ENCODE measurements at regions not wholly inside any gene's neighbourhood (a gene's known extent, or its start where the extent isn't known, plus 50 kb on each side); places are given as distances from the start of the nearest gene placed in this dataset.

DNA sequence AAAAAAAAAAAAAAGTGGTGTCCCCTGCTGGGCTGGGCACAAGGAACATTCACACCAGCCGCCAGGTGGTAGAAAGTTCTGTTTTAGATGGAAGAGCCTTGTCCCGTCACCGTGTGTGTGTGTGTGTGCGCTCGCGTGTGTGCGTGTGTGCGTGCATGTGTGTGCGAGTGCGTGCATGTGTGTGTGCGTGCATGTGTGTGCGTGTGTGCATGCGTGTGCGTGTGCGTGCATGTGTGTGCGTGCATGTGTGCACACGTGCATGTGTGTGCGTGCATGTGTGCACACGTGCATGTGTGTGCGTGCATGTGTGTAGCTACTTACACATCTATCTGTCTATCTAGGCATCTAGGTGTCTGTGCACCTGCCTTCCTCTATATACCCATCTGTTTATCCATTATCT is 491.7 kb downstream of the NPHP4 start:
- Histone ChIP-seq H3K4me2 (ENCODE audit: control insufficient read depth, insufficient read depth) (no peak overlapping the region), H3K27ac (ENCODE audit: control insufficient read depth, insufficient read depth) (no peak overlapping the region), H3K9ac (ENCODE audit: control insufficient read depth, insufficient read depth, low read length) (no peak overlapping the region), H4K20me1 (ENCODE audit: control insufficient read depth, insufficient read depth) (no peaks in the 10 kb centered on the region; the same call in 1 of the 2 replicates), H3K9me3 (replicated peaks; ENCODE audit: control insufficient read depth, insufficient read depth, low read length) (no peaks in the 10 kb centered on the region), H2AFZ (ENCODE audit: control insufficient read depth, low read depth, low read length) (no peak overlapping the region), H3K4me1 (ENCODE audit: control insufficient read depth, insufficient read depth, low read length) (no peaks in the 10 kb centered on the region), H3K27me3 (replicated peaks in 1 of 2; ENCODE audit: control insufficient read depth in 2 of 2, insufficient read depth in 2 of 2, low read length in 1 of 2) (no peaks in the 10 kb centered on the region), H3K79me2 (ENCODE audit: control insufficient read depth, insufficient read depth, low read length) (no peaks in the 10 kb centered on the region), H3K36me3 (ENCODE audit: control insufficient read depth in 2 of 2, insufficient read depth in 2 of 2, low read length in 1 of 2) (no peaks in the 10 kb centered on the region), H3K4me3 (no peak overlapping the region)
- WGBS (ENCODE audit: insufficient coverage, insufficient replicate concordance, low lambda C conversion rate, missing lambda C conversion rate), result 78% methylated on average over 20 of the region's 20 CpGs
- ChIA-PET POLR2A (no interaction called here), RAD21 (ENCODE audit: unreplicated experiment) (no interaction called here), CTCF (no interaction called here), SMC1A (ENCODE audit: uncharacterized antibody, unreplicated experiment) (no interaction called here)
- ATAC-seq, result no peak
- in situ Hi-C loops (cut with MboI) (loop anchor here (25.0 kb wide), 1 partner anchor 837 kb away; no protein-coding TSS in a partner anchor), intact Hi-C loops (cut with micrococcal nuclease; ENCODE audit: unreplicated experiment) (no loop called here)
- FAIRE-seq, result no peak
- no peak for DNase-seq (ENCODE audit: low read depth, low spot score)
- BruUV-seq (replicated peaks), result no TSS peak
- TF ChIP-seq KAT2A (conservative IDR thresholded peaks at IDR 0.05; ENCODE audit: control insufficient read depth, low read depth, low read length), result no peak
- TF ChIP-seq SKIL (IDR thresholded peaks at IDR 0.05; ENCODE audit: low read depth, poor library complexity, severe bottlenecking), result no peak
- no peak for TF ChIP-seq BHLHE40 (IDR thresholded peaks at IDR 0.05; ENCODE audit: borderline replicate concordance in 1 of 2, low read depth in 2 of 2, low read length in 1 of 2)
- peak; percentile 77; the same call in 1 of the 2 replicates for TF ChIP-seq TCF3 (IDR thresholded peaks at IDR 0.05; ENCODE audit: borderline replicate concordance, insufficient read depth, low read depth, low read length)
- TF ChIP-seq, protein P1, sequence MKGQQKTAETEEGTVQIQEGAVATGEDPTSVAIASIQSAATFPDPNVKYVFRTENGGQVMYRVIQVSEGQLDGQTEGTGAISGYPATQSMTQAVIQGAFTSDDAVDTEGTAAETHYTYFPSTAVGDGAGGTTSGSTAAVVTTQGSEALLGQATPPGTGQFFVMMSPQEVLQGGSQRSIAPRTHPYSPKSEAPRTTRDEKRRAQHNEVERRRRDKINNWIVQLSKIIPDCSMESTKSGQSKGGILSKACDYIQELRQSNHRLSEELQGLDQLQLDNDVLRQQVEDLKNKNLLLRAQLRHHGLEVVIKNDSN (IDR thresholded peaks at IDR 0.05; ENCODE audit: borderline replicate concordance, extremely low read length, insufficient read depth, low read depth, low read length), result no peak
- TF ChIP-seq, protein P2, sequence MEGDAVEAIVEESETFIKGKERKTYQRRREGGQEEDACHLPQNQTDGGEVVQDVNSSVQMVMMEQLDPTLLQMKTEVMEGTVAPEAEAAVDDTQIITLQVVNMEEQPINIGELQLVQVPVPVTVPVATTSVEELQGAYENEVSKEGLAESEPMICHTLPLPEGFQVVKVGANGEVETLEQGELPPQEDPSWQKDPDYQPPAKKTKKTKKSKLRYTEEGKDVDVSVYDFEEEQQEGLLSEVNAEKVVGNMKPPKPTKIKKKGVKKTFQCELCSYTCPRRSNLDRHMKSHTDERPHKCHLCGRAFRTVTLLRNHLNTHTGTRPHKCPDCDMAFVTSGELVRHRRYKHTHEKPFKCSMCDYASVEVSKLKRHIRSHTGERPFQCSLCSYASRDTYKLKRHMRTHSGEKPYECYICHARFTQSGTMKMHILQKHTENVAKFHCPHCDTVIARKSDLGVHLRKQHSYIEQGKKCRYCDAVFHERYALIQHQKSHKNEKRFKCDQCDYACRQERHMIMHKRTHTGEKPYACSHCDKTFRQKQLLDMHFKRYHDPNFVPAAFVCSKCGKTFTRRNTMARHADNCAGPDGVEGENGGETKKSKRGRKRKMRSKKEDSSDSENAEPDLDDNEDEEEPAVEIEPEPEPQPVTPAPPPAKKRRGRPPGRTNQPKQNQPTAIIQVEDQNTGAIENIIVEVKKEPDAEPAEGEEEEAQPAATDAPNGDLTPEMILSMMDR (IDR thresholded peaks at IDR 0.05 in 2 of 3, conservative IDR thresholded peaks at IDR 0.05 in 1 of 3; ENCODE audit: control insufficient read depth in 2 of 3, extremely low read depth in 1 of 3, insufficient read depth in 1 of 3, low read depth in 3 of 3, low read length in 3 of 3), result no peak
- TF ChIP-seq SP1 (IDR thresholded peaks at IDR 0.05; ENCODE audit: low read depth, low read length), result no peak
- TF ChIP-seq, protein P3, sequence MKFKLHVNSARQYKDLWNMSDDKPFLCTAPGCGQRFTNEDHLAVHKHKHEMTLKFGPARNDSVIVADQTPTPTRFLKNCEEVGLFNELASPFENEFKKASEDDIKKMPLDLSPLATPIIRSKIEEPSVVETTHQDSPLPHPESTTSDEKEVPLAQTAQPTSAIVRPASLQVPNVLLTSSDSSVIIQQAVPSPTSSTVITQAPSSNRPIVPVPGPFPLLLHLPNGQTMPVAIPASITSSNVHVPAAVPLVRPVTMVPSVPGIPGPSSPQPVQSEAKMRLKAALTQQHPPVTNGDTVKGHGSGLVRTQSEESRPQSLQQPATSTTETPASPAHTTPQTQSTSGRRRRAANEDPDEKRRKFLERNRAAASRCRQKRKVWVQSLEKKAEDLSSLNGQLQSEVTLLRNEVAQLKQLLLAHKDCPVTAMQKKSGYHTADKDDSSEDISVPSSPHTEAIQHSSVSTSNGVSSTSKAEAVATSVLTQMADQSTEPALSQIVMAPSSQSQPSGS (IDR thresholded peaks at IDR 0.05; ENCODE audit: low read length), result no peak
- TF ChIP-seq, protein P4, sequence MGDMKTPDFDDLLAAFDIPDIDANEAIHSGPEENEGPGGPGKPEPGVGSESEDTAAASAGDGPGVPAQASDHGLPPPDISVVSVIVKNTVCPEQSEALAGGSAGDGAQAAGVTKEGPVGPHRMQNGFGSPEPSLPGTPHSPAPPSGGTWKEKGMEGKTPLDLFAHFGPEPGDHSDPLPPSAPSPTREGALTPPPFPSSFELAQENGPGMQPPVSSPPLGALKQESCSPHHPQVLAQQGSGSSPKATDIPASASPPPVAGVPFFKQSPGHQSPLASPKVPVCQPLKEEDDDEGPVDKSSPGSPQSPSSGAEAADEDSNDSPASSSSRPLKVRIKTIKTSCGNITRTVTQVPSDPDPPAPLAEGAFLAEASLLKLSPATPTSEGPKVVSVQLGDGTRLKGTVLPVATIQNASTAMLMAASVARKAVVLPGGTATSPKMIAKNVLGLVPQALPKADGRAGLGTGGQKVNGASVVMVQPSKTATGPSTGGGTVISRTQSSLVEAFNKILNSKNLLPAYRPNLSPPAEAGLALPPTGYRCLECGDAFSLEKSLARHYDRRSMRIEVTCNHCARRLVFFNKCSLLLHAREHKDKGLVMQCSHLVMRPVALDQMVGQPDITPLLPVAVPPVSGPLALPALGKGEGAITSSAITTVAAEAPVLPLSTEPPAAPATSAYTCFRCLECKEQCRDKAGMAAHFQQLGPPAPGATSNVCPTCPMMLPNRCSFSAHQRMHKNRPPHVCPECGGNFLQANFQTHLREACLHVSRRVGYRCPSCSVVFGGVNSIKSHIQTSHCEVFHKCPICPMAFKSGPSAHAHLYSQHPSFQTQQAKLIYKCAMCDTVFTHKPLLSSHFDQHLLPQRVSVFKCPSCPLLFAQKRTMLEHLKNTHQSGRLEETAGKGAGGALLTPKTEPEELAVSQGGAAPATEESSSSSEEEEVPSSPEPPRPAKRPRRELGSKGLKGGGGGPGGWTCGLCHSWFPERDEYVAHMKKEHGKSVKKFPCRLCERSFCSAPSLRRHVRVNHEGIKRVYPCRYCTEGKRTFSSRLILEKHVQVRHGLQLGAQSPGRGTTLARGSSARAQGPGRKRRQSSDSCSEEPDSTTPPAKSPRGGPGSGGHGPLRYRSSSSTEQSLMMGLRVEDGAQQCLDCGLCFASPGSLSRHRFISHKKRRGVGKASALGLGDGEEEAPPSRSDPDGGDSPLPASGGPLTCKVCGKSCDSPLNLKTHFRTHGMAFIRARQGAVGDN (IDR thresholded peaks at IDR 0.05), result no peak
- TF ChIP-seq BCL3 (IDR thresholded peaks at IDR 0.05; ENCODE audit: borderline replicate concordance, insufficient read depth, low read depth, low read length, poor library complexity, severe bottlenecking), result peak; percentile 96
- no peak for TF ChIP-seq NBN (IDR thresholded peaks at IDR 0.05)
